HG02885 (cell line): ENCODE measurements at regions not wholly inside any gene's neighbourhood (a gene's known extent, or its start where the extent isn't known, plus 50 kb on each side); places are given as distances from the start of the nearest gene placed in this dataset.

Experiments
- ATAC-seq: cut with Tn5 transposase; IDR thresholded peaks from one replicate; pipeline ENCODE4 v1.9.1; 2021; ENCODE audit warnings: mild to moderate bottlenecking; ENCODE audit not compliant: unreplicated experiment, poor library complexity

- ATAC-seq = no peak
Measured at GRCh38 chr15:62834686-62835329, 207.7 kb upstream of the TPM1 start.

DNA sequence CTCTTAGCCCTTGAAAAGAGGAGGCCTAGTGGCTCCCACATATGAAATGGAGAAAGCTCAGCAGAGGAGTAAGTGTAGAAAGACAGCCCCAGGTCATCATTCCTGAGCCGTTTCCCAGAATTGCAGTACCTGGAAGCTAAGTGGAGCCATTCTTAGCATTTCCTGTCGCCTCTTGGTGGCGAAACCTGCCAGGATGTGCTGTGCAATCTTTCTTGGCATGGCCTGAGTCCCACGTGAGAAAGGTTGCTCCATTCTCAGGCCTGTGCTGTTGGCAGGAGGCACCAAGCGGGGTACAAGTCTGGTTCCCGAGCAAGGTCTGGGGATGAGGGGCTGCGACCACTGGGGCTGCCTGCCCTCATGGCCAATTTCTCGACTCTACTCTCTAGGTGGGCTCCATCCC, 207.2 kb upstream of the TPM1 start:
- ATAC-seq = no peak

DNA sequence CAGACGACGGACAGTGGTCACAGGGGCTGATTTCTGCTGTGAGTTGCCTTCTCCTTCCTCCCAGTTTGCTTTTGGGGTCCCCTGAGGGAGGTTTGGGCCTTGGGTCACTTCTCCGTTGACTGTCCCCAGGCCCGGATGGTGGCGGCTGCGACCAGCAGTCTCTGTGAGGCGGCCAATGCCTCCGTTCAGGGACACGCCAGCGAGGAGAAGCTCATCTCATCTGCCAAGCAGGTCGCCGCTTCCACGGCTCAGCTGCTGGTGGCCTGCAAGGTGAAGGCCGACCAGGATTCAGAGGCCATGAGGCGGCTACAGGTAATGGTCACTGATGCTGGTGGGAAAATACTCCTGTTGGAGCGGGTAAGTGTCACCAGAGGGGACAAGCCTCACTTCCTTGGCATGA, 206.8 kb upstream of the TPM1 start:
- ATAC-seq = no peak

DNA sequence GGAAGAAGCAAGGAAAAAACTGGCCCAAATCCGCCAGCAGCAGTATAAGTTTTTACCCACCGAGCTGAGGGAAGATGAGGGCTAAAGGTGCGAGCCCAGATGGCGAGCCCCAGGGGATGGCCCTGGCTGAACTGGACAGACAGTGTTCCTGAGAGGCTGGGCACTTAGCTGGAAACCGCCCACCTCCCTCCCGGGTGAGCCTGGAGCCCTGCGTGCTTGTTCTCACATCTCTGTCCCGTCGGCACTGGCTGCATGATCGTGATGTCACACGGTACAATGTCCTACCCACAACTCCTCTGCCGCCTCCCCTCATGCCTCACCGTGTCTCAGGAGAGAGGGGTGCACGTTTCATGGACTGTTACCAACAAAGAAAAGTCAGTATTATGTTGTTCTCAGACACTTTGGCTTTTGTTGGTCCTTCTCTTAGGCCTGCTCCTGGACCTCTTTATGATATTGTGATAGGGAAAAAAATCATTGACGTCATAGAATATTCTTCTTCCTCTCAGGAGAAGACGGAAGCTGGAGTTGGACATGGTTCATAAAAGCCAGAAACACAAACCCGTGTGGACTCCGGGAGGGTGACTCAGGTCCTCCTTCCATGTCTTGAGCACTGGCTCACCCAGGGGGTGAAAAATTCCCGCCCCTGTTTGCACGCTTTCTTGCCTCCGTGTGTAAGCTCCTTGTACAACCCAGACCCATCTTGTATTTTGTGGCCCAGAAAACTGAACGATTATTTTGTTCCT, 201.8 kb upstream of the TPM1 start:
- ATAC-seq = no peak

GRCh38 chr15:62841269-62841628, 201.3 kb upstream of the TPM1 start:
- ATAC-seq = no peak

GRCh38 chr15:62841891-62842559, 200.5 kb upstream of the TPM1 start:
- no peak for ATAC-seq

DNA sequence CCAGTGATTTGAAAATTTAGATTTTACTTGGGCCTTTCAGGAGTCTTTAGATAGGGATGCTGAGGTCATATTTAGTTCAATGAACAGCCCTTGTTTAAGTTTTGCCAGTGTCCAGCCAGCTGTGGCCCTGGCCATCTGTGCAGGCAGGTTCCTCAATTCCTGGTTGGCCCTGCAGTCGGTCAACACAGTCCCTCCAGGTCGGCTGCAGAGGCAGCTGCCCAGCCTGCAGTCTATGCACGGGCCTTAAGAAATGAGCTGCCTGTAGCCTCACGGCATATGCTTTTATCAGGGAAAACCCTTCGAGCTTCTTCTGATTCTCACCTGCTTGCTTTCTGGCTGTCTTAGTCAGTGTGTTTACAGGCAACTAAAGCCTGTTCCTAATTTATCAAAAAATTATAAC, 199.2 kb upstream of the TPM1 start:
- no peak for ATAC-seq

GRCh38 chr15:62844564-62845240, 197.8 kb upstream of the TPM1 start:
- no peak for ATAC-seq

GRCh38 chr15:62845241-62846126, 197.1 kb upstream of the TPM1 start:
- ATAC-seq = no peak

- ATAC-seq = no peak
Measured at GRCh38 chr15:62846131-62846804, 196.3 kb upstream of the TPM1 start.

- no peak for ATAC-seq
Measured at GRCh38 chr15:62846805-62847495, 195.6 kb upstream of the TPM1 start.

DNA sequence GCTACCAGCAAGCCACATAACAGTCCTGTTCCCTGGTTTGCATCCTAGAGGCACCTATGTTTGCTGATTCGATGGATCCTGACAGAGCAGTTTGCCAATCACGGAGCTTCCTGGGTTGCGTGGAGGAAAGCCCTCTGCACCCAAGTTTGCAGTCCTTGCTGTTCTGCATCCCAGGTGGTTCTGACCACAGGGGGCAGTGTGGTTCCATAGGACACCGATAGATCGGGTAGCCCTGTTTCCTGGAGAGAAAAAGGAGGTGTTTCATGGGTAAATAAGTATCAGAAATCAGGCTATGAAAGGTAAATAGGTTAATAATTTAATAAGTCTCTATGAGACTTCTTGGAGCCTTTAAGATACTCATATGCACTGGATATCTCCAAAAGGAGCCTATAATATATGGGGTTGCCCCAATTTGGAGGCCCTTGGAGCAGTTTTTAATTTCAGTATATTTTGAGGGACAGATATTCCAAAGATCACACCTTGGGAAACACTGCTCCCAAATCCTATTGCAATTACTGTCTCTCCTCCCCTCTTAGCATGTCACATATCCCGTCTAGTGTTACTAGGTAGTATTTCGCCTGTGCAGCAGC, 194.6 kb upstream of the TPM1 start:
- no peak for ATAC-seq

DNA sequence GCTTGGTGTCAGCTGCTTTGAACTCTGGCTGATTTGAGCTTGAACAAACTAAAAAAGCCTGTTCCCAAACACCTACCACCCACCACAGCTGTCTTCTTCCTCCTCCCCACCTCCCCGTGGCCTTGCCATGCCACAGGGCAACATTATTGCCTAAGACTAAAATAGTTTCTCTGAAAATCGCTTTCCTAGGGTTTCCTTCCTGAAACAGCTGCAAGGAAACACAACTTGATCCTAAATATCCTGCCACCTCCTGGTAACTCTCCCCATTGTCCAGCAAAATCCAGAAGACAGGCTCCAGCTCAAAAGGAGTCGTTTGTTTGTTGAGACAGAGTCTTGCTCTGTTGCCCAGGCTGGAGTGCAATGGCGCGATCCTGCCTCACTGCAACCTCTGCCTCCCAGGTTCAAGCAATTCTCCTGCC, 193.9 kb upstream of the TPM1 start:
- no peak for ATAC-seq

GRCh38 chr15:62849316-62850106, 193.0 kb upstream of the TPM1 start:
- no peak for ATAC-seq

DNA sequence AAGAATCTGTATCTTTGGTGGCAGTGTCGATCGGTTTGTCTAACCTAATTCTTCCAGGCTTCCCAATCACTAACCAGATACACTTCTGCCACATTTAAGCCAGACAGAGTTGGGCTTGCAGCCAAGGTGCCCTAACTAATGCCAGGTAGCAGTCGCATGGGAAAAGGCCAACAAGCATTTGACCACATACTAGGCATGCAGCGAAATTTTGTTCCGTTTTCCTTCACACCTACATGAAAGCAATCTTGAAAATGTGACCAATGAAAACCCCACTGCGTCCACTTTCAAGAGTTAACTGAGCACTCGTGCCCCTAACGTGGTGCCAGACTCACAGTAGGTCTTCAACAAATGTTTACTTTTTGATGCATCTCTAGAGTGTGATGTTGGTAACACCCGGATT, 192.2 kb upstream of the TPM1 start:
- ATAC-seq = no peak

DNA sequence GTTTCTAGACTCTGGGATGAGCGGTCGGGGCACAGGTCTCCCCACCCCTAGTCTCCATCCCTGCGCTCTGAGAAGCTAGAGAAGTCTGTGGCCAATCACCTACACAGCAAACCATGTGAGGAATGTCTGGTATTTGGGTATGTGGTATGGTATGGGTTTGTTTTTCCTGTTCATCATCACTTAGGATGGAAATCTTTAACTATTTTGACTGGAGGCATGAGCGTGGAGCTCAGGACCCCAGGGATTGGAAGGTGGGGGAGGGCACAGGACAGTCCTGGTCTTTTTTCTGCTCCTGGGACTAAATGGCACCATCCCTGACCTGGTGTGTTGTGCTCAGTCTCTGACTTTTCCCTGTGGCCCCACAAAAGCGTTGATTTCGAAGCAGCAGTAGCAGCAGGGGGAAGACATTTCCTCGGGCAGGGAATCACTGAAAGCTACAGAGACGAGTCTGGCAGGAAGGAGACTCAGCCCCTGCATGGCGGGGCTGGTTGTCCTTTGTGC, 191.7 kb upstream of the TPM1 start:
- ATAC-seq = no peak

DNA sequence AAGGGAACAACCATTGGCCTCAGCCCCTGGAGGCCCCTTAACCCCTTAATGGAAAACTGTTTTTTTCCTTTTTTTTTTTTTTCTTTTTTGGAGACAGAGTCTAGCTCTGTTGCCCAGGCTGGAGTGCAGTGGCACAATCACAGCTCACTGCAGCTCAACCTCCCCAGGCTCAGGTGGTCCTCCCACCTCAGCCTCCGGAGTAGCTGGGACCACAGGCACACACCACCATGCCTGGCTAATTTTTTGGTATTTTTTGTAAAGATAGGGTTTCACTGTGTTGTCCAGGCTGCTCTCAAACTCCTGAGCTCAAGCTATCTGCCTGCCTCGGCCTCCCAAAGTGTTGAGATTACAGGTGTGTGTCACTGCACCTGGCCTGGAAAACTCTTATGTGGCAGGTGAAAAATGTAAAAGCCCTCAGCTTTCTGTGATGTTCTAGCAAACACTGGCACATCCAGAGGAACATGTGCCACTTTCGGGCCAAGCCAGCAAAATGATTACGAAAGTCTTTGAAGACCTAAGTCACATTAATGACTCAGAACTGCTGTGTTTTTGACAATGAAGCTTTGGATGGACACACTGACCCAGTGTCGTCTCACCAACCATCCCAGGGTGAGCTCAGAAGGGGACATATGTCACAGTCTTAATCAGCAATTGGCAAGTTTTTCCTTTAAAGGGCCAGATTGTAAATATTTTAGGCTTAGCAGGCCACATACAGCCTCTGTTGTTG, 189.3 kb upstream of the TPM1 start:
- no peak for ATAC-seq
